ENCODE measurements at regions not wholly inside any gene's neighbourhood (a gene's known extent, or its start where the extent isn't known, plus 50 kb on each side); places are given as distances from the start of the nearest gene placed in this dataset.

DNA sequence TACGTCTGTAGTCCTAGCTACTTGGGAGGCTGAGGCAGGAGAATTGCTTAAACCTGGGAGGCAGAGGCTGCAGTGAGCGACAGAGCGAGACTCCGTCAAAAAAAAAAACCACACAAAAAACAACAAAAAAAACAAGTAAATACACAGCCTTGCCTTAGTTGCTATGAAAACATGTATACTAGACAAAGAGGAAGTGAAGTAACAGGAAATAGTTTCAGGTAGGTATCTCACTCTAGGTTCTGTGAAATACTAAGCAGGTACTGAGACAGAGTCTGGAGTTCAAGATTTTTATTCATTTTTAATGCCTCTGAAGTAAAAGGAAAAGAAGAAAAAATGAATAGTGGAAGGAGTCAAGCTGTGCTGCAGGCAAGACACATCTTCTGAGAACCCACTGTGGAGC lies 687.9 kb upstream of the RGMB start:
- no peak for DNase-seq

DNA sequence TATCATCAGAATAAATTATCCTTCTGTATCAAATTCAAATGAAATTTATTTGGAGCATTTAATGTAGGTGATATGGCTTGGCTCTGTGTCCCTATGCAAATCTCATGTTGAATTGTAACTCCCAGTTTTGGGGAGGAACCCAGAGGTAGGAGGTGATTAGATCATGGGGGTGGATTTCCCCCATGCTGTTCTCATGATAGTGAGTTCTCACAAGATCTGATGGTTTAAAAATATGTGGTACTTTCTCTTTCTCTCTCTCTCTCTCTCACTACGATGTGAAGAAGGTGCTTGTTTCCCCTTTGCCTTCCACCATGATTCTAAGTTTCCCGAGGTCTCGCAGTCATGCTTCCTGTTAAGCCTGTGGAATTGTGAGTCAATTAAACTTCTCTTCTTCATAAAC lies 678.4 kb upstream of the RGMB start:
- no peak for DNase-seq

DNA sequence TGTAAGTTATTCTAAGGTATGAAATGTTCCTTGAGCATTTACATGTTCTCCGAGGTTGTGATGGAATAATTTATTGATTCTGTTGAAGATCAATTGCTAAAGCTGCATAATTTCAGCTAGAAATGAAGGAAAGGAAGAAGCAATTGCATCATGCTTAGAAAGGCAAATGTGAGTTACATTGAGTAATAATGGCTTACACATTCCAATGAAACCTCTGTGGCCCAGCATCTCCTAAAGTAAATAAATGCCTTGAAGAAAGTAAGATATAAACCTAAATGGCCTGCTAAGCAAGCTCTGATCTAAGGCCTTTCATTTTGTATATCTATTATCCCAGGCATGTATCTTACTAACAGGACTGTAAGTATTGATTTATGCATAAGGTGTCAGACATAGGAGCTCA lies 677.3 kb upstream of the RGMB start:
- DNase-seq = no peak

DNA sequence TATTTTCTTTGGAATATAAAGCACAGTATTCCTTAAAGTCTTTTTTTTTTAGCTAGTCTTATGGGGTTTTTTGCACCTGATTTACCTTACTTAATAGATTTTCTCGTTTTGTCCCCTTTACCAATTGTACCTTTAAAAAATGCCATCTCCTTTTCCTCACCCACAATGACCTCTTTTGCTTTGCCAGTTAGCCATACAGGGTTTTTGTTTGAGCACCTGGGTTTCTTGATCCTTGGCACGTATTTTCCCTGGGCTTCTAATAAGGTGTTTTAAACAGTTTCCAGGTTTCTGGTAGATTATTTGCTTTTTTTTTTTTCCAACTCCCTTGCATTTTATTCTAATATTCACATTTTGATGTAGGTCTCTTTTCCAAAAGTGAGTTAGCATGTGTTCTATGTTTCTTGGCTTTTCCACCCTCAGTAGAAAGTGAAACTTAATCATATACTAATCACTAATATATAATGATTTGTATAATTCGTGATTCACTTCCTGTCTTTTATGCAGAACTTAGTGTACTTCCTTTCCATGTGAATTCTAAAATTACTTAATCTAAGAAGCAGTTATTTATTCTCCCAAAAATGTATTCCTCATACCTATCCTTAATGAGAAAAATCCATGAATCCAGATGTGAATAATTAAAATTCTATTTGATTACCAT lies 673.9 kb upstream of the RGMB start:
- no peak for DNase-seq

DNA sequence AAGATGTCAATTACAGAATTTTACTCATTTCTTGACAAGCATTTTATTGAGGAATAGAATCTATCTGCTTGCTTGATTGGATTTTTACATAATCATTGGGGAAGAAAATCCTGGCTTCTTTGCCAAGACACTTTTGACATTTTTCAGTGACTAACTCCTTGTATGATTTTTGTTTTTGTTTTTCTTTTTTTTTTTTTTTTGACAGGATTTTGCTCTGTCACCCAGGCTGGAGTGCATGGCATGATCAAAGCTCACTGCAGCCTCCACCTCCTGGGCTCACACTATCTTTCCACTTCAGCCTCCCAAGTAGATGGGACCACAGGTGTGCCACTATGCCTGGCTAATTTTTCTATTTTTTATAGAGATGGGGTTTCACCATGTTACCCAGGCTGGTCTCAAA lies 672.3 kb upstream of the RGMB start:
- DNase-seq = no peak

DNA sequence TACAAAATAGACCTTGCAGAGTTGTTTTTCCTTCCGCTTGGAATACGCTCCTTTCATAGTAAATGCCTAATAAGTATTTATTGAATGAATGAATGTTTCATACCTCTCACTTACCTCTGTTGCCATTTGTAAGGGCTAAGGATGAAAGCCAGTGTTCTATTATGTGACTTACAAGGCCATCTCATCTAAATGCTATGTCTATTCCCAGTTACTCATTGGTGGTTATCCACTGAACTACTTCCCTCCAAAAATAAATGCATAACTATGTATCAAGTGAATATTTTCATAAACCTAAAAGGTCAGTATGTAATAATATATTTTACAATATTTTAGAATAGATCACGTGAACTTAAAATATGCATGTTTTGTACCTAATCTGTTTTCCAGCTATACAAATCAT lies 670.5 kb upstream of the RGMB start:
- DNase-seq = no peak

DNA sequence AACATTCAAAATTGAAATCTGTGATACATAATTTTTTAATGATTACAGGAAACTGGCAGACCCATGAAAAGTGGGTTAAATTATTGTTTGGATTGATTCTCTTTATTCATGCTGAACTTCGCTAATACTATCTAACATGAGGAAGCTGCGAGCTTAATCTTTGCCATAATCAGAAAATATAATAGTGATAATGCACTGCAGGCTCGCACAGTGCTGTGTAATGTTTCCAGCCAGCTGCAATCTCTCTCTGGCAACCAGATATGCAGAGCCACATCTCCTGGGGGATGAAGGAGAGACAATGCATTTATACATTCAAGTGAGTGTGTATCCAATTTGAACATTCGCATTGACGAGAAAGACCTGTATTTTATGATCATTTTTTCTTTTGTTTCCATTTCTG lies 669.7 kb upstream of the RGMB start:
- DNase-seq = no peak

DNA sequence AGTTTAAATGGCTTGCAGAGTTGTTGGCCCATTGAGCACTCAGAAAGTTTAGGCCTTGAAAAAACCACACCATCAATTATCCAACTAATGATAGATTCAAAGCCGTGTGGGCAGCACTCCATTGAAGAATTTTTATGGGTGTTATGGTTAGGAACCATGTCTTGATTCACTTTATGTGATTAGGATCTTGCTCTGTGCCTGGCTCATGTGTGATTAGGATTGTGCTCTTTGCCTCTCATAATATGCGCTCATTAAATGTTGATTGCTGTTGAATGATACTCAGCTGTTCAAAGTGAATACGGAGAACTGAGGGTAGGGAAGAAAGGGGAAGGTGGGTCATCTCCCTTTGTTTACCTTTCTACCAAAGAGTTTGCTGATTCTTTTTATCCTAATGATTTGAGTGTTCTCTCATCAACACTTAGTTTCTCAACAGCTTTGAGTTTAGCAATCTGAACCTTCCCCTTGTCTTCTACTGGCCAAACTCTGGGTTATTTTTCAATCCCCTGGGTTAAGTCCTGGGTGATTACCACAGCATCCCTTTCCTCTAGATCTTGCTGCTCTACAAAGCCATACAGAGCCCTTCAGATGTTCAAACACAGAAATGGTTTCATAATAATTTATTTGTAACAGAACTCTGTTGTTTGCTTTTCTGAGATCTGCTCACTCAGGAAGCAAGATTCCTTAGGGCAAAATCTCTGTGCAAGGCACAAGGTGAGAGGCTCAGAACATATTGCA lies 668.8 kb upstream of the RGMB start:
- DNase-seq = no peak

DNA sequence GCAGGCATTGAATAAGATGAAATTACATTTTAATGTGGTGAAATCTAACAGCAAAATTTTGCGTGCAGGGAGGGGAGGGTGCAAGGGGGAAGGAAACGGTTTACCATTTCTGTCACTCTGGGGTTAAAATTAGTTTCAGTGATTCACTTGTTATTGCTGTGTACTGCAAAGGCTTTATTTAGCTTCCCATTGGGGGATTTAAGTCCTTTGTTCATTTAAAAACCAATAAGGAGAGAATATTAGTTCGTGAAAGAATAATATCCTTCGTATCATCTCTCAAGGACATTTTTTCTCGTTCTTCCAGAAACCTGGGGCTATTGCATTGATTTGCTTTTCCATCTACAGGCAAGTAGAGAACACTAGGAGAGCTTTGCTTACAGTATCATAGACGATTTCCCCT lies 667.8 kb upstream of the RGMB start:
- DNase-seq = no peak

DNA sequence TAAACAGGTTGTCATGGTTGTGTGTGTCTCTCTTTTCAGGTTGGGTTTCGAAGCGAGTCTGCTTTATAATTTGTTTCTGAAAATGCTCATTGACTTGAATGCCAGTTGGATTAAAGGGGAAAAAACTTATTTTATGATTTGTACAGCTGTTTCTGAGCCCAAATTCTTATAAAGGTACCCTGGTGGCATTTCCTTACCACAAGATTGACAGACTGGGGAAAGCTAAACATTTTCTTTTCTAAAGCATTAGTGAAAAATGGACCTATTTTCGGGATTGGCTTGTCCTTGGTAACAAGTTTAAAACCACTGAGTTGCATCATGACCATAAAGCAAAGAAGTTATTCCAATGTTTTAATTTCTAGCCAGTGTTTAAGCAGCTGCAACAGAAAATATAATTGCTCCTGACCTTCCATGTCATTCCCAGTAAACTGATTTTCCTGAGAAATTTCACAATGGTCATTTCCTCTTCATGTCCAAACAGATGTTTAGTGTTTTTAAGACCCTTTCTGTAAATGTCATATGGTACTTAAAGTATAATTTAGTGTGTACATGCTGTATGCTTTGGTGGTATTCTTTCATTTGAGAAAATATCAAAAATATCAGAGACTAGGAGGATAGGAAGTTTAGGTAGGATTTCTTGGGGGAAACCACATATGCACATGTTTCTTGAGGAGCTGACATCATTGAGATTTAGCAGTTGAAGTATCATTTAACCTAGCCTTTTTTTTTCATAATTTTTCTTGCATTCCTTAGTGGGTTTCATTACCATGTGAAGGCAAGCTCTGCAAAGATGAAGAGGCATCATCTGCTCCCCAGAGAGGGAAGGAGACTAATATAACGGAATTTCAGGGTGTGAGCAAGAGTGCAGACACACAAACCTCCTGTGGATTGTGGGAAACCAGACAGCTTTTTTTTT lies 667.1 kb upstream of the RGMB start:
- no peak for DNase-seq

DNA sequence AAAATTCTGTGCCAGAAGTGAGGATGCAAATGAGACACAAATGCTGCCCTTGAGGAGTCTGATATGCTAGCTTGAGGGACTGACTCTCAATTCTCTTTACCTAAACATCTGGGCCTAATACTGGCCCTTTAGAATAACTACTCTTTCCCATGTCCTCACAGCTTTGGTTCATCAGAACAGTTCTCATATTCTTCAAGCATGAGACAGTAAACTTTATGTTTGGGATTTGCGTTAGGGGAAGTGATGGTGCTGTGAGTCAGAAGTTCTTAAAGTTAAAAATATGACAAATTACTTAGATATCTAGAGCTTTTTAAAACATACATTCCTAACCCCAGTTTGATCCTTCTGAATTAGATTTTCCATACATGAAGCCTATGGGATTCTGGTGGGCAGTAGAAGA lies 665.0 kb upstream of the RGMB start:
- no peak for DNase-seq

DNA sequence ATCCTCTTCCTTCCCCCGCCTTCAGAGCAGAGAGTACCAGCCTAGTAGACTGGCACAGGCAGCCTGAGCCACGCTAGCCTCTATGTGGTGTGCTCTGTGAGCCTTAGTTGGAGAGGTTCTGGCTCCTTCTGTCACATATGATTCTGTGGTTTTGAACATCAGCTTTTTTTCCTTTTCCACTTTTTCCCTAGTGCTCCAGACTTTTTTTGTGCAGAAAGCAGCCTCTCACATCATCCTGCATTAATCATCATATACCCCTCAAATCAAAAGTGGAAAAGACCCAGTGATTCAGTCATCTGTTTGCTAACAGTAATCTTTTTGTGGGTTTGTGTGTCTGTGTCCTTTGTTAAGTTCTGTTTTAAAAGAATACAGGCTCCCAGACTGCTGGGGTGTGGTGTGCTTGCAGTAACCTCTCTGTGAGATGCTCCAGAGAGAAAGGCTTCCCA lies 663.9 kb upstream of the RGMB start:
- DNase-seq = no peak

DNA sequence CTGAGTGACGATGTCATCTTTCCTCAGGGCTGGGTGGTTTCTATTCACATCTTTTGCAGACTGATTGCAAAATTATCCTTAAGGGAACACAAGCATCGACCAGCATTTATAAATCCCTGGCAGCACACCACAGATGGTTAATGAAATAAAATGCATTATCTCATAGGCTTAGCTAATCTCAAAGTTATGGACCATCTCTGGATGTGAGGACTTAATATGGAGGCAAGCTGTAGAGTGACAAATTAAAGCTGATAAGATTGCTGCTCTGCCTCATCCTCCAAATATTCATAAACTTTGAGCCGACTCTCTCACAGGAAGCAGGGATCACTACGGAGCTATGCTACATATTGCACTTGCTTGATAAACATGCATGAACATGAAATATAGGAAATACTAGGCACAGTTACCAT lies 663.2 kb upstream of the RGMB start:
- DNase-seq = no peak

DNA sequence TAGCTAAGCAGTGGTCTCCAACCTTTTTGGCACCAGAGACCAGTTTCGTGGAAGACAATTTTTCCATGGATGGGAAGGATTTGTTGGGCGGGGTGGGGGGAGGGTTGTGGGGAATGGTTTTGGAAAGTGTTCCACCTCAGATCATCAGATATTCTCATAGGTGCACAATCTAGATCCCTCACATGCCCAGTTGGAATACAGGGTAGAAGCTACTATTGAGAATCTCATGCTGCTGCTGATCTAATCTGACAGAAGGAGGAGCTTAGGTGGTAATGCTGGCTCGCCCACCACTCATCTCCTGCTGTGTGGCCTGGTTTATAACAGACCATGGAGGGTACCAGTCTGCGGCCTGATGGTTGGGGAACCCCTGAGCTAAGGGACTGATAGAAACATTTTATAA lies 662.7 kb upstream of the RGMB start:
- no peak for DNase-seq

DNA sequence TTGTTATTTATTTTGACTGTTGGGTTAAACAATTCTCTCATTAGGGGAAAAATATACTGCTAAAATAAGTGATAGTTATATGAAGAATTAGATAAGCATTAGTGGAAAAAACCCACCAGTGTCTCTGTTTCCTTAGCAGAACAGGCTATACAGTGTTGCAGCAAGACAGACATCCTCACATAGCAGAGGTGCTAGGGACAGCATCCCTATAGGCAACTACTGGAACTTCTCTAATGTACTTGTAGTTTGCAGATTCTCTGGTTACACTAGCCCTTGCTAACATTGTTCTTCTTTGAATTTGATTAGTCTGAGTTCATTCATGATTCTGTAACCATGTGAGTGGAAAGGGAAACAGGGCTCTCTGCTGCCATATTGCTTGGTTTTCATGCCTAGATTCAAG lies 661.8 kb upstream of the RGMB start:
- no peak for DNase-seq

DNA sequence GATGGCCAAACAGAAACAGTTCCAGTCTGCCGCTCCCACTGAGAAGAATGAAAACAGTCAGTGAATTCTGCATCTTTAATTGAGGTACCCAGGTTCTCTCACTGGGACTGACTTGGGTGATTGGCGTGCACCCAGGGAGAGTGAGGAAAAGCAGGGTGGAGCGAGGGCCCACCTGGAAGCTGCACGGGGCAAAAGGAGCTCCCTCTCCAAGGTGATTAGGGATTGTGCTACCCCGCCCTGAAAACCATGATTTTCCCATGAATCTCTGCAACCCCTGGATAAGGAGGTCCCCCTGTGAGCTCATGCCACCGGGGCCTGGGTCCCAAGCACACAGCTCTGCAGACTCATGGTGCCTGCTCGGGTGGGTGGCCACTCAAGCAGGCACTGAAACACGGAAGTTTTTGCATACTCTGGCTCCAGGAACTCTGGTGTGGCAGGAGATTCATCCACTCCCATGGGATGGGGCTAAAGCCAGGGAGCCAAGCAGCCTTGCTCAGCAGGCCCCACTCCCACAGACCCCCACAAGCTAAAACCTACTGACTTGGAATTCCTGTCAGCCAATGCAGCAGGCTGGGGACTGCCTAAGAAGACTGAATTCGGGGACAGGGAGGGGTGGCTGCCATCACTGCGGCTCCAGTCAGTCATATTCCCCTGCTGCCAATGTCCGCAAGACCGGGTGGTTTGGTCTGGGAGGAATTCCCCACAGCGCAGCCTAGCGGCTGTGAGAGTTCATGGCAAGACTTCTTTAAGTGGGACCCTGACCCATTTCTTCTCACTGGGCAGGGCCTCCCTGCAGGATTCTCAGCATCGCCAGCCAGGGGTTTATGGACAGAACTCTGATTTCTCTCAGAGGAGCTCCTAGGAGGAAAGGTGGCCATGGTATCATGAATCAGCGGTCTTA lies 652.2 kb upstream of the RGMB start:
- DNase-seq = no peak

DNA sequence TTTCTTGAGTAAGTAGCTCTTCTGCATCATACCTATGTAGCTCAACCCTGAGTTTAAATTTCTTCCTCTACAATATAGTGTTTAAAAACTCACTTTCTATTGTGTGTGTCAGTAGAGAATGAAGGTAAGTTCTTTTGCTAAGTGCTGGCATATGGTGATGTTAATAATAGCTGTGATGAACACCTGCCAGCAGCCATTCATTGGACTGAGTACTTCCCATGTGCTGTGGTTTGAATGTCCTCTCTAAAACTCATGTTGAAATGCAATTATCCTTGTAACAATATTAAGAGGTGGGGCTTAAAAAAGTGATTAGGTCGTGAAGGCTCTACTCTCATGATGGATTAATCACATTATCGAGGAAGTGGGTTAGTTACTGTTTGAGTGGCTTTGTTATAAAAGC lies 645.2 kb upstream of the RGMB start:
- no peak for DNase-seq

DNA sequence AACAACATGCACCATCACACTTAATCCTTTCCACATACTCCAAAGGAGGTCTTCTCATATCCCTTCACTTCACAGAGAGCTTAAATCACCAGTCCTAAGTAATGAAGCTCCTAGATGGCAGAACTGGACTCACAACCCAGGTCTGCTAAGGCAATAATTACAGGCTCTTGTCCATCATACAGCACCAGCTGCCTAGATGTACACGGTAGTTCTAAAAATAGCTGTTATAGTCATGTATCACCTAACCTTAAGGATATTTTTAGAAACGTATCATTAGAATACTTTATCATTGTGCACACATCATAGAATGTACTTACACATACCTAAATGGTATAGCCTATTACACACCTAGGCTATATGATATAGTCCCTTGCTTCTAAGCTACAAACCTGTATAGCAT lies 644.6 kb upstream of the RGMB start:
- no peak for DNase-seq

DNA sequence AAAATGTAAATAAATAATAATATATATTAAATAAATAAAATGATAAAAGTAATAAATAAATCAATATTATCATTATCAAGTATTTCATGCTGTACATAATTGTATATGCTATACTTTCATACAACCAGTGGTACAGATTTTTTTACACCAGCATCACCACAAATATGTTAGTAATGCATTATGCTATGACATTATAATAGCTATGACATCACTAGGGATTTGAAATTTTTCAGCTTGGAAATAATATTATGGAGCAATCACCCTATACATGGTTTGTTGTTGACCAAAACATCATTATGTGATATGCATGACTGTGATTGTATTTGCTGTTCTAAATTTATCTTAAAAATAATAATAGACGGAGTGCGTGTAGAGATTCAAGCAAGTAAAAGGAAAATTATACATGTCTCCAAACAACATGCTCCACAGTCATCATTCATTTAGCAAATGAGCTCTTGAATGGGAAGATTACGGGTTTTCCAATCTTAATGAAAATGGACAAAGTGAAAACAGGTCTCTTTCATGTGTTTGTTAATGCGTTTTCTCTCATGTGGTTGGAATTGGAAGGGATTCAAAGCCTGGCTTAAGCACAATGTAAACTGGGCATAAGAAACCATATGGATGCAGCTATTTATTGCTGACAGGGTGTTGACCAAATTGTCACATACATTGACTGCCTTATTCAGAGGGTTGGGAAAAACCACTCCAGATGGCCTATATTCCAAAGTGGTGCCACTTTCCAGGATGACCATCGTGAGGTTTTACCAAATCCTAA lies 643.0 kb upstream of the RGMB start:
- no peak for DNase-seq

DNA sequence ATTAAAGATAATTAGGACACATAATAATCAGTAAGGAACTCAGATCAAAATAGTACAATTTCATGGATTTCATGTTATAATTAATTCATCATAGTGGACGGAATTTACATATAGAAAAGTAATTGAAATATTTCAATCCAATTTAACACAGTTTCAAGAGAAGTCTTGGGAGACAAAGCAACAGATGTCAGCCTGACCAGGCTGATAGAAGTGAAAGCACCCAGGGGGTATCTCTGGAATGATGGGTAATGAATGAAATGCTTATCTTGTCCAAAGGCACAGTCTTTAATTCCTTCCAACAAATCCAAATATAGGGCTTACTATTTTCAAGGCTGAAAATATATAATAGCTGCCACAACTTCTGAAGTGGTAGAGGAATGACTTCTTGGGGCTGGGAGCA lies 629.3 kb upstream of the RGMB start:
- no peak for DNase-seq

DNA sequence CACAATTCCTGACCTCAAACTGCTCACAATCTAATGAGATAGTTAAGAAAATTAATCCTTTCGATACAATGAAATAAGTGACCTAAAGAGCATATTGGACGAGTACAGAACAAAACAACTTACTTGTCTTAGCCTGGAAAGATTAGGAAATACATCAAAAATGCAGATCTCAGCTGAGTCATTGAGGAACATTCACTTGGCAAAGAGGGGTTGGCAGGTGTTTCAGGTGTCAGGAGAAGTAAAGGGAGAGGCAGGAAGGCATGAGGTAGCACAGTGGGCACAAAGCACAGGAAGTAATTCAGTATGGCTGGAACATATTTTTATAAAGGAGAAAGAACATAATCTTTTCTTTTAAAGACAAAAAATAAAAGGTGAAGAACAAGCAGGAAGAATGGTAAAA lies 628.8 kb upstream of the RGMB start:
- DNase-seq = no peak

DNA sequence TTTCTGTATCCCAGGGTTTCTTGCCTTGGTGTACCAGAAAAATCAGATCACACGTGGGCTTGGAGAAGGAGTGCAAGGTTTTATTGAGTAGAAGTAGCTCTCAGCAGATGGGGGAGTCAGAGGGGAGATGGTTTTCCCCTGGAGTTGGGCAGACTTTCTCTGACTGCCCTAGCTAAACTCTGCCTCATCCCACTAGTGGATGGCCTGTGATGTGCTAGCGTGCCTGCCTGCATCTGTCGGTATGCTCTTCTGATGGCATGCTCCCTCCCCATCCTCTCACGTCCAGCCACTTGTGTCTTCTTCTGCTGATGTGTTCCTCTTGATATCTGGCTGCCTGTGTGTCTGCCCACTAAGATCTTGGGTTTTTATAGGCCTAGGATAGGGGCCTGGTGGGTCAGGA lies 616.1 kb upstream of the RGMB start:
- DNase-seq = no peak

Data from NCI-H1105 (cell line).